Natural killer cell treated with Interleukin-12 subunit alpha and Interleukin-12 subunit beta and Interleukin-15 and Interleukin-18, amount 100 ng/mL, for 72 hours (primary cell): ENCODE measurements at regions not wholly inside any gene's neighbourhood (a gene's known extent, or its start where the extent isn't known, plus 50 kb on each side); places are given as distances from the start of the nearest gene placed in this dataset.
A peak's percentile ranks its signal among the peaks of the same experiment; 100 is the strongest.
"Not testable (repeated sequence)": the region's sequence is repeated elsewhere in the genome, so short reads cannot be mapped to it uniquely, and the experiment has no call there.

Experiments used
- ATAC-seq, 2 donors: fragments of 150-1000 bp; cut with Tn5 transposase in 1 of 2; sonication (Bioruptor Pico), chemical (Tn5 transposase) in 1 of 2; 2 replicates each; pipeline ENCODE4 v1.10.0; 2021
- DNase-seq: peaks from one replicate; pipeline ENCODE4 v3.0.0; 2022; ENCODE audit warnings: low spot score
- H3K27ac Mint-ChIP-seq, 2 donors: 1 replicate in 1 of 2; 2 replicates in 1 of 2; pipeline ENCODE4 v1.8.0; 2022; ENCODE audit warnings: mixed read lengths in 2 of 2, mild to moderate bottlenecking in 1 of 2, moderate library complexity in 1 of 2
- H3K27me3 Mint-ChIP-seq, 2 donors: 1 replicate in 1 of 2; 2 replicates in 1 of 2; pipeline ENCODE4 v1.8.0; 2022; ENCODE audit warnings: mixed read lengths in 2 of 2
- H3K36me3 Mint-ChIP-seq: one replicate; pipeline ENCODE4 v1.8.0; 2022; ENCODE audit warnings: mixed read lengths
- H3K4me1 Mint-ChIP-seq, 2 donors: 1 replicate in 1 of 2; 2 replicates in 1 of 2; pipeline ENCODE4 v1.8.0; 2022; ENCODE audit warnings: low read depth in 2 of 2, mixed read lengths in 2 of 2, mild to moderate bottlenecking in 1 of 2
- H3K4me3 Mint-ChIP-seq: one replicate; pipeline ENCODE4 v1.8.0; 2022; ENCODE audit warnings: mixed read lengths
- H3K9me3 Mint-ChIP-seq: 2 replicates; pipeline ENCODE4 v1.8.0; 2022; ENCODE audit warnings: mixed read lengths

- H3K27me3 Mint-ChIP-seq, H3K4me1 Mint-ChIP-seq, ATAC-seq, H3K4me3 Mint-ChIP-seq, H3K9me3 Mint-ChIP-seq, H3K27ac Mint-ChIP-seq, DNase-seq, H3K36me3 Mint-ChIP-seq: not testable (repeated sequence)
Measured at GRCh38 chr12:131439752-131440151, 271.1 kb upstream of the SFSWAP start.

GRCh38 chr12:131440209-131441059, 270.5 kb upstream of the SFSWAP start:
- not testable (repeated sequence) for H3K4me1 Mint-ChIP-seq, DNase-seq, H3K36me3 Mint-ChIP-seq, H3K9me3 Mint-ChIP-seq, H3K27me3 Mint-ChIP-seq, H3K4me3 Mint-ChIP-seq, H3K27ac Mint-ChIP-seq
- ATAC-seq = peak in 1 of 2 donors; percentile 26

- Mint-ChIP-seq H3K9me3 (no peaks in the 10 kb centered on the region), H3K4me1 (no peaks in the 10 kb centered on the region), H3K36me3 (no peaks in the 10 kb centered on the region), H3K27me3 (peaks cover 3 to 4% of the 10 kb centered on the region in 2 donors), H3K4me3 (no peak overlapping the region), H3K27ac (no peak overlapping the region)
- DNase-seq (no peak), ATAC-seq (peak; percentile 30 to 45)
Measured at GRCh38 chr12:131441060-131441396, 269.9 kb upstream of the SFSWAP start.

- Mint-ChIP-seq H3K4me3 (no peak overlapping the region), H3K9me3 (no peaks in the 10 kb centered on the region), H3K27ac (no peak overlapping the region), H3K4me1 (no peaks in the 10 kb centered on the region), H3K27me3 (no peaks in the 10 kb centered on the region), H3K36me3 (no peaks in the 10 kb centered on the region)
- peak; percentile 26 for DNase-seq
- ATAC-seq = no peak
Measured at GRCh38 chr12:131441638-131442336, 269.1 kb upstream of the SFSWAP start.

- H3K27ac Mint-ChIP-seq = no peak overlapping the region
- H3K36me3 Mint-ChIP-seq = no peaks in the 10 kb centered on the region
- no peaks in the 10 kb centered on the region for H3K9me3 Mint-ChIP-seq
- H3K27me3 Mint-ChIP-seq = no peaks in the 10 kb centered on the region
- no peak overlapping the region for H3K4me3 Mint-ChIP-seq
- DNase-seq (no peak), ATAC-seq (no peak)
- H3K4me1 Mint-ChIP-seq = no peaks in the 10 kb centered on the region
Measured at GRCh38 chr12:131442337-131442918, 268.5 kb upstream of the SFSWAP start.

- Mint-ChIP-seq H3K36me3 (no peaks in the 10 kb centered on the region), H3K4me1 (no peaks in the 10 kb centered on the region), H3K4me3 (no peak overlapping the region), H3K27me3 (no peaks in the 10 kb centered on the region), H3K9me3 (no peaks in the 10 kb centered on the region), H3K27ac (no peak overlapping the region)
- no peak for ATAC-seq
- DNase-seq = no peak
Measured at GRCh38 chr12:131443019-131444000, 267.6 kb upstream of the SFSWAP start.

- no peaks in the 10 kb centered on the region for H3K4me1 Mint-ChIP-seq
- no peak overlapping the region for H3K4me3 Mint-ChIP-seq
- ATAC-seq (peak in 1 of 2 donors; percentile 24), DNase-seq (no peak)
- no peaks in the 10 kb centered on the region for H3K36me3 Mint-ChIP-seq
- H3K27me3 Mint-ChIP-seq = no peaks in the 10 kb centered on the region
- H3K27ac Mint-ChIP-seq = no peak overlapping the region
- no peaks in the 10 kb centered on the region for H3K9me3 Mint-ChIP-seq
Measured at GRCh38 chr12:131444220-131445164, 266.4 kb upstream of the SFSWAP start.

GRCh38 chr12:131445184-131445774, 265.6 kb upstream of the SFSWAP start:
- Mint-ChIP-seq H3K4me1 (no peaks in the 10 kb centered on the region), H3K27me3 (peaks cover under 1 to 2% of the 10 kb centered on the region in 2 donors), H3K9me3 (no peaks in the 10 kb centered on the region), H3K36me3 (no peaks in the 10 kb centered on the region), H3K4me3 (no peak overlapping the region), H3K27ac (no peak overlapping the region)
- ATAC-seq (no peak), DNase-seq (no peak)

- H3K9me3 Mint-ChIP-seq = no peaks in the 10 kb centered on the region
- ATAC-seq = no peak
Measured at GRCh38 chr12:131445795-131446194, 265.1 kb upstream of the SFSWAP start.

GRCh38 chr12:131447636-131448035, 263.3 kb upstream of the SFSWAP start:
- not testable (repeated sequence) for DNase-seq, H3K36me3 Mint-ChIP-seq, H3K27ac Mint-ChIP-seq, H3K9me3 Mint-ChIP-seq, H3K4me3 Mint-ChIP-seq, H3K4me1 Mint-ChIP-seq
- peaks cover 5 to 16% of the 10 kb centered on the region in 2 donors for H3K27me3 Mint-ChIP-seq
- ATAC-seq = peak in 1 of 2 donors; percentile 33

More at GRCh38 chr12:131445795-131446194, 265.1 kb upstream of the SFSWAP start:
- H3K27me3 Mint-ChIP-seq = peaks cover 3 to 7% of the 10 kb centered on the region in 2 donors
- H3K4me1 Mint-ChIP-seq = no peaks in the 10 kb centered on the region
- H3K36me3 Mint-ChIP-seq = no peaks in the 10 kb centered on the region
- DNase-seq = no peak
- H3K4me3 Mint-ChIP-seq = no peak overlapping the region
- H3K27ac Mint-ChIP-seq = no peak overlapping the region

GRCh38 chr12:131448254-131448795, 262.6 kb upstream of the SFSWAP start:
- DNase-seq = peak; percentile 49
- Mint-ChIP-seq H3K27me3 (peaks cover 5 to 16% of the 10 kb centered on the region in 2 donors), H3K36me3 (no peaks in the 10 kb centered on the region), H3K4me1 (peaks cover 0 to 2% of the 10 kb centered on the region in 2 donors), H3K4me3 (no peak overlapping the region), H3K27ac (no peak overlapping the region), H3K9me3 (no peaks in the 10 kb centered on the region)
- peak in 1 of 2 donors; percentile 31 for ATAC-seq

- DNase-seq = no peak
- H3K27me3 Mint-ChIP-seq = peaks cover 5 to 16% of the 10 kb centered on the region in 2 donors
- peaks cover 0 to 2% of the 10 kb centered on the region in 2 donors for H3K4me1 Mint-ChIP-seq
- H3K9me3 Mint-ChIP-seq = no peaks in the 10 kb centered on the region
- no peak overlapping the region for H3K4me3 Mint-ChIP-seq
- H3K36me3 Mint-ChIP-seq = no peaks in the 10 kb centered on the region
- no peak overlapping the region for H3K27ac Mint-ChIP-seq
- no peak for ATAC-seq
Measured at GRCh38 chr12:131449027-131449426, 261.9 kb upstream of the SFSWAP start.
